Amniotic stem cell (primary cell): ENCODE measurements at regions not wholly inside any gene's neighbourhood (a gene's known extent, or its start where the extent isn't known, plus 50 kb on each side); places are given as distances from the start of the nearest gene placed in this dataset.
"Not testable (repeated sequence)": the region's sequence is repeated elsewhere in the genome, so short reads cannot be mapped to it uniquely, and the experiment has no call there.

Source experiments
- DNase-seq: peaks from one replicate; lab custom pipeline; 2025; lab: John Stamatoyannopoulos, UW

DNA sequence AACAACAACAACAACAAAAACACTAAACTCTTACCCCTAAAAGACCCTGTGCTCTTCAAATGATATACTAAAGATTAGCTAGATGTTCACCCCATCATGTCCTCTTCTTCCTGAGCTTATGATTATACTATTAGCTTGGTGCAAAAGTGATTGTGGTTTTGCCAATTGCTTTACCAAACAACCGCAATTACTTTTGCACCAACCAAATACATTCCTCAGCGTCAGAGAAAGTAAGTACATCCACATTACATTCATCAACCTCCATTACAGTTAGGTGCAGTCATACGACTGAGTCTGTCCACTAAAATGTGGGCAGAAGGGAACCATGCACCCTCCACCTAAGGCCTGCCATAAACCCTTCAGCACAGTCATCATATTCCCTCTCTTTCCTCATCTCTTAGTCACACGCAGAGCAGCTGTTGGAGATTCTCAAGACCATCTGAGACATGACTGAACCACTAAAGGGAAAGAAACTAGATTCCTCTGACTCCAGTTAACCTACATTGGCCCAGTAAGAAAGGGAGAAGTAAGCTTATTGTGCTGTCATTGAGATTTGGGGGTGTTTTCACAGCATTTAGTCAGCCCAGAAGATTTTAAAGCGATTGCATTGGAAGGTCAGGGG lies 181.6 kb upstream of the TLE4 start:
- DNase-seq: no peak

DNA sequence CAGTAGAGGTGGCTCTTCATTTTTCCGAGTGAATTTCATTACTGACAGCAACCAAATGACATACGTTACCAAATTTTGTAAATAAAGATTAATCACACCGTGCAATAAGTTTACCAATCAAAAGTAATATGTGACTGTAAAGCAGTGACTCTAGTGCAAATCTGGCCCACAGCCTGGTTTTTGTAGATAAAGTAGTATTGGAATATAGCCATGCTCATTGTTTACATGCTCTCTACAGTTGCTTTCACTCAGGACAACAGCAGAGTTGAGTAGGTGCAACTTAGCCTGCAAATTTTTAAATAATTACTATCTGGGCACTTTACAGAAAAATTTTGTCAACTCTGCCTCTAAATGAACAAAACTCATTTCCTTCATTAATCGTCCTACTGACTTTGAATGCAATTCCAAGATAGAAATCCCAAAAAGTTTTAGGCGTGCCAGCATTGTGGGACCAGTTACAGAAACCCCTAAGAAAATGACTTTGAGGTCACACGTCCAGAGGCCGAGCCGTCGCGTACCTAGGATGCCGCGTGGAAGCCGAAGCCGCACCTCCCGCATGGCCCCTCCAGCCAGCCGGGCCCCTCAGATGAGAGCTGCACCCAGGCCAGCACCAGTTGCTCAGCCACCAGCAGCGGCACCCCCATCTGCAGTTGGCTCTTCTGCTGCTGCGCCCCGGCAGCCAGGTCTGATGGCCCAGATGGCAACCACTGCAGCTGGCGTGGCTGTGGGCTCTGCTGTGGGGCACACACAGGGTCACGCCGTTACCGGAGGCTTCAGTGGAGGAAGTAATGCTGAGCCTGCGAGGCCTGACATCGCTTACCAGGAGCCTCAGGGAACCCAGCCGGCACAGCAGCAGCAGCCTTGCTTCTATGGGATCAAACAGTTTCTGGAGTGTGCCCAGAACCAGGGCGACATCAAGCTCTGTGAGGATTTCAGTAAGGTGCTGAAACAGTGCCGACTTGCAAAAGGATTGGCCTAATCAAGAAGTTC lies 180.7 kb upstream of the TLE4 start:
- no peak for DNase-seq

DNA sequence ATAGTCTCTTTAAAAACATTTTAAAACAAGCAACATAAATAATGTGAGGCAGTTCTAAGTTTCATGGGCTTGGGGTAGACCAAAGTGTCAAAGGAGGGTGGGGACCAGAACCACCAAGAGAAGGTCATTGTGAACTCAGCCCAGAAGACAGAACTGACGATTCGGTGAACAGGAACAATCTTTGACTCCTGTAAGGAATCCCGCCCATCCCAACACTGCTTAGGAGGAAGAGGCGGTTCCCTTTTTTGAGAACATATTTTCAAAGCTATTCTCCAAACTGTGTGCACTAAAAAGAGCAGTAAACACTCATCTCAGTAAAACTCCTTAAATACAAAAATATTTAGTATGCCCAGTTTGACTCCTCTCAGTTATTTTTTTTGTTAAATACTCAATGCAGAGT lies 176.5 kb upstream of the TLE4 start:
- DNase-seq: no peak

DNA sequence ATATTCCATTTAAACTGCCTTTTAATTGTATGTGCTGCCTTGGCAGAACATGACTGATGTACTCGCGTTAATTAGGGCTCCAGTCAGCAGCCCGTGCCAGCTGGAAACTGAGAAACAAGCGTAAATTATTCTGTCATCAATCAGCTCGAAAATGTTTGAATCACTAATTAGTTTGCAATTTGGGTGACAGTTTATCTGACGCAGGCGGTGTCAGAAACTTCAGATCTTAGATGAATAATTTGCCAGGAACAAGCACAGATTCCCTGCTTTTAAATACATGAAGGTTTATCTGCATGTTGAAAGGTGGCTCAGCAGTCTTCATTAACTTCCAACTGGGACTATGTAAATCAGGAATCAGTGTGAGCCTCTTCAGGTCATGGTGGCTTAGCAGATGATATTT lies 176.0 kb upstream of the TLE4 start:
- DNase-seq: no peak

DNA sequence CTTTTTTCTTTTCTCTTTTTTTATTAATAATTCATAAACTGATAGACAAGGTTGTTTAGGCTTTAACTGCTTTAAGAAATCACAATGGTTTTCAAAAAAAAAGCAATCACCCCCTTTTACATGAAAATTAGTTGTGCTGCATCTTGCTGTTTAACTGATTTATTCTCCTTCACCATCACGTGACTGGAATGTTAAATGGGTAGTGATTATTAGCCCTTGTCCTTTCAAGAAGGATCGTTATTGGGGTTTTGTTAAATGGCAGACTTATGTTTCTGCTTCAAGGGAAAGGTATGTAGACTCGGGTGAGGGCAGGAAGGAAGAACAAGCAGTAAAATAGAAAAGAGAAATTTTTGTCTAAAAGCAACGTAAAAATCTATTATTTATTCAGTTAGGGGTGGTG lies 175.6 kb upstream of the TLE4 start:
- no peak for DNase-seq

DNA sequence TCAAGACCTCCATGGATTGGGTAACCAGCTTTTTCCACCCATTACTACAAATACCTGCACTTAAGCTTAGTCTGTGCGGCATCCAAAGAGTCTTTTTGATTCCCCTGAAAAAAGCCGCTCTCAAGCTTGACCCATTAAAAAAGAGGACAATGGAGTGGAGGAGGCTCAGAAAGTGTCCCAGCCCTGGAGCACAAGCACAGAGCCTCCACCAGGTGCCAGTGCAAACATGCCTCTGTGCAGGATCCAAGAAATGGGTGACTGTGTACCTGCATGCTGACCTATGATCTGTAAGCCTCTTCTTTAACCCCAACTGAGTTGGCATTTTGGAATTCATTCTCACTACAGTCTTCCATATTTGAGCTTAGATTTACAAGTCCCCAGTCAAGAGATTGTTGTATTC lies 168.3 kb upstream of the TLE4 start:
- DNase-seq: no peak

DNA sequence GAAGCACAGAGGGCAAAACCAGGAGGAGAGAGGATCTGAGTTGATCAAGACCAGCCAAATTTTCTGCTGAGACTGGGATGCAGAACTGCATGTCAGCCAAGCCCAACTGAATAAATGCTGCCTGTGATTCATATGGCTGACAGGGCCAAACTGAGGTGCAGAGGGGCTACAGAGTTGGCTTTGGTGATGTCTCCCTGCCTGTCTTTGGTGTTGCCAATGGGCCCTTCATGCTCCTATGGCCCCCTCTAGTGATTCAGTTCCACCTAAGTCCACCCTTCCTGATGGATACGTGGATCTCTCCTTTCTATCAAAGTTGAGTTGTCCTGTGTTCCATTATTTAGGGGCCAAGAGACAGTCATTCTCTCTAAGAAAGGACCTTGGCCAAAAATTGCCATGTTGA lies 163.6 kb upstream of the TLE4 start:
- peak; percentile 1 for DNase-seq

DNA sequence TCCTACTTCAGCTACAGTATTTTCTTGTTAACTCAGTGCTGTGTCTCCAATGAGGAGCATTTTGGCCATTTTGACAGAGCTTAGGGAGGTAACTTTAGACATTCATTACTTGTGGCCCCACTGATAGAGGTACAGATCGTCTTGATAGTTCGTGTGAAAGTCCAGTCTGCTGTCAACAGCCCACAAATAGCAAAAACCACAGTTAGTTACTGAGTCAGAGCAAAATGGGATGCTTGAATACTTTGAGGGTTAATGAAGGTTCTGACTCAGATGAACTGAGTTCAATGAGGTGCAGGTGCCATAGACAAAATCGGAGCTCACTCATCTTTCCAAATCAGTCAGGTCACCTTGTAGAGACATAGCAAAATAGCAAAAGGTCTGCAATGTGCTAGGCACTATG lies 163.1 kb upstream of the TLE4 start:
- no peak for DNase-seq

DNA sequence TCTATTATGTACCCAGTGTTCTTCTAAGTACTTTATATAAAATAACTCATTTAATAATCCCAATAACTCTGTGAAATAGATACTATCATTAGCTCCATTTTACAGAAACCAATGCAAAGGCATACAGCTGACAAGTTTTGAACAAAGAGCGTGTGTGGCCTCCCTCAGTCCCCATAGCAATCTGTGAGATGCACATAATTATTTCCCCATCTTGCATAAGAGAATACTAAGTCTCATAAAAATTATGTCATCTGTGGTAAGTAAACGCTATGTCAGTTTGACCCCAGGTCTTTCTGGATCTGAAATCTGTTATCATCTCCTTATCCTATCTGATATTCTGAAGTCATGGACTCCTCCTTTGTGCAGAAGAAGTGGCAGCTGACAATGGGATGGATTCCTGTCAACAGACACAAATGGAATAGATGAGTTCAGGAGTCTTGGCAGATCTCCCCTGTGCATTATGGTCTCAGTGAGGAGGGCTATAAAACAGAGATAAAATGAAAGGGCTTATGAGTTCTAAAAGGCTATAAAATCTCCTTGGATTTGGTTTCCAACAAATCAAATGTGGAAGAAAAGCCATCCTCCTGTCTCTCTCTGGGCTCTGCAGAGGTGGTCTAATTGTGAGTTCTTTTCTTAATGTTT lies 162.5 kb upstream of the TLE4 start:
- DNase-seq: no peak

DNA sequence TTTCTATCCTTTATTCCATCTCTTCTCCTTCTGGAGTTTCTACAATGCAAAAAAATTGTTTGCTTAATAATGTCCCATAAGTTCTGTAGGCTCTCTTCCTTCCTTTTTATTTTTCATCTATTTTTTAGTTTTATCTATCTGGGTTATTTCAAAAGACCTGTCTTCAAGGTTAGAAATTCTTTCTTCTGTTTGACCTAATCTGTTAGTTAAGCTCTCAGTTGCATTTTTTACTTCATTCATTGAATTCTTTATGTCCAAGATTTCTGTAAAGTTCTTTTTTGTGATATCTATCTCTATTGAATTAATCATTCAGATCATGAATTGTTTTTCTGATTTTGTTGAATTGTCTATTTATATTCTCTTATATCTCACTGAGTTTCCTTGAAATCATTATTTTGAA lies 145.9 kb upstream of the TLE4 start:
- DNase-seq: no peak

DNA sequence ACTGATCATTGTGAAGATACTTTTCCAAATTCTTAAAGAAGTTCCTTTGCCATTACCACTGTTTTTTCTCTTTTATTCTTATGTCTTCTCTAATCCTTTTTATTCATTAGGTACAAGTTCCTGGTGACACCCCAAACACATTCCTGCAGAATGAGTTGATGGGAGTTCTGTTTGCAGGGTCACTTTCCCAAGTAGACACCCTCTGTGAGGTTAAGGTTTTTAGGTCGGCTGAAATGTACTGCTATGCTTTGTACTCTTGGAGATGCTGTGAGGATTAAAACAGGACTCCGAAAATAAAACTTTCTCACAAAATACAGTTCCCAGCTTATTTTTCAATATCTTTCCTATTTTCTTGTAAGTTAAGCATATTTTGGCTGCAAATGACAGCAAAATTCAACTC lies 143.3 kb upstream of the TLE4 start:
- no peak for DNase-seq

DNA sequence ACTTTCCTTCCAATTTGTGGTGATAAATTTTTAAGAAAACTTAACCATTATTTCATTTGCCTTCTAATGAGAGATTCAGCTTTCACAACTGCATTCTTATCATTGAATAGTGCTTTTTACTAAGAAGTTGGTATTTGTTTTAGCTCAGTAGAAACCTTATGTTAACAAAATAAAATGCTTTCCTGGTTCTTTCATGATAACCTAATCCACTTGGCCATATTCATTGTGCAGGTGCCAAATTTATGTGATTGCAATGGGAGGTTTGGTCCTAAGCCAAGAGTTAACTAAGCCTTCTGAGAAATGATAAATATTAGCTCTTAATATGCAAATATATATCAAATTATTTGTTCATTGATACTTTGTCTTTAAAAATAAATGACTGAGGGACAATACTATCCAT lies 141.1 kb upstream of the TLE4 start:
- no peak for DNase-seq

DNA sequence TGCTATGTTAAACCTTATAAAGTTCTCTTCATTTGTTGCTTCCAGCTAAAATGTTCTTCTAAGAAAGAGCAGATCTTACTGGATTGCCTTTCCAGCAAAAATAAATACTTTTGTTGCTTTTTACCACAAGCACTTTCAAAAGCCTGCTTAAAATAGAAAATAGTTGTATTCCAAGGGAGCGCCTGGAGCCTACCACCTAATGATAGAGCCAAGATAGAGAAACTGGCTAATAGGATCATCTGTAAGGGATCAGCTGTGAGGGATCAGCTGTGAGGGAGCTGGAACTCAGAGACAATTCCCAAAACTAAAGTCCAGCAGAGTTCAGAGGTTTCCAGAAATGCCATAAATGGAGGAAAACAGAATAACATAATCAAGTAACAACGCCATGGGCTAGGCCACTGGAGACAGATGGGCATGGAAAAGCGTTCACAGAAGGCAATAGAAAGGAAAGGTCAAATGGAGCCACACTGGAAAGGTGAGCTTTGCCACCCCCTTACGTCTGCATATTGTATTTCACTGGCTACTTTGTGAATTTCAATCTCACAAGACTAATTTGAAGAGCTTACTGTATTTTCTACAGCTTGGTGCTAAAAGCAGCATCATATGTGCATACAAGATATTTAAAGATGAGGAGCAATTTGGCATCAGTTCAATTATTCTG lies 140.6 kb upstream of the TLE4 start:
- DNase-seq: no peak

DNA sequence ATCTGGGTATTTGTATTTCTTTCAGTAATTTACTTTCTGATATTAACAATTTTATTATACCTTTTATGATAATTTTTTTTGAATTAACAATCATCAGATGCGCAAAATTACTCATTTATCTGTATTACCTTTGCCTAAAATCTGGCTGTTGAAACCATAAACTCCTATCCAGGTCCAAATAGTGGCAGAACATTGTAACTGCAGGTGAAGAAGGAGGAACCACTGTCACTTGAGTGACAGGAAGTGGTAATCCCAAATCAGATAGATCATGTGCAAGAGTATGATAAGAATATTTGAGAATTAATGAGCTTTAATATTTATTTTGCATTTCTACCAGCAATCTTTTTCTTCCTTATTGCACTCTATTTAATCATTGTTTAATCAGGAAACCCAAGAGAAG lies 139.3 kb upstream of the TLE4 start:
- no peak for DNase-seq

DNA sequence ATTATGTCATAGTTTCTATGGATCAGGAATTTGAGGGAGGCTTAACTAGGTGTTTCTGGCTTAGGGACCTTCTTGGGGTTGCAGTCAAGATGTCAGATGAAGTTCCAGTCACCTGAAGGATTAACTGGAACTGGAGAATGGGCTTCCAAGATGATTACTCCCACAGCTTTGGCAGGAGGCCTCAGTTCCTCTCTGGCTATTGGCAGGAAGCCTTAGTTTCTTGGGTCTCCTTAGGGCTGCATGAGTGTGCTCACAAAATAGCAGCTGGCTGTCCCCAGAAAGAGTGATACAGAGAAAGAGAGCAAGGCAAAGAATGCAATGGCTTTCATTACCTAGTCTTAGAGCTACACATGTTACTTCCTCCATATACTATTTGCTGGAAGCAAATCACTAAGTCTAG lies 138.1 kb upstream of the TLE4 start:
- no peak for DNase-seq

DNA sequence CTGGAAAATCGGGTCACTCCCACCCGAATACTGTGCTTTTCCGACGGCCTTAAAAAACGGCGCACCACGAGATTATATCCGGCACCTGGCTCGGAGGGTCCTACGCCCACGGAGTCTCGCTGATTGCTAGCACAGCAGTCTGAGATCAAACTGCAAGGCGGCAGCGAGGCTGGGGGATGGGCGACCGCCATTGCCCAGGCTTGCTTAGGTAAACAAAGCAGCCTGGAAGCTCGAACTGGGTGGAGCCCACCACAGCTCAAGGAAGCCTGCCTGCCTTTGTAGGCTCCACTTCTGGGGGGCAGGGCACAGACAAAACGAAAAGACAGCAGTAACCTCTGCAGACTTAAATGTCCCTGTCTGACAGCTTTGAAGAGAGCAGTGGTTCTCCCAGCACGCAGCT lies 132.5 kb upstream of the TLE4 start:
- DNase-seq: not testable (repeated sequence)

DNA sequence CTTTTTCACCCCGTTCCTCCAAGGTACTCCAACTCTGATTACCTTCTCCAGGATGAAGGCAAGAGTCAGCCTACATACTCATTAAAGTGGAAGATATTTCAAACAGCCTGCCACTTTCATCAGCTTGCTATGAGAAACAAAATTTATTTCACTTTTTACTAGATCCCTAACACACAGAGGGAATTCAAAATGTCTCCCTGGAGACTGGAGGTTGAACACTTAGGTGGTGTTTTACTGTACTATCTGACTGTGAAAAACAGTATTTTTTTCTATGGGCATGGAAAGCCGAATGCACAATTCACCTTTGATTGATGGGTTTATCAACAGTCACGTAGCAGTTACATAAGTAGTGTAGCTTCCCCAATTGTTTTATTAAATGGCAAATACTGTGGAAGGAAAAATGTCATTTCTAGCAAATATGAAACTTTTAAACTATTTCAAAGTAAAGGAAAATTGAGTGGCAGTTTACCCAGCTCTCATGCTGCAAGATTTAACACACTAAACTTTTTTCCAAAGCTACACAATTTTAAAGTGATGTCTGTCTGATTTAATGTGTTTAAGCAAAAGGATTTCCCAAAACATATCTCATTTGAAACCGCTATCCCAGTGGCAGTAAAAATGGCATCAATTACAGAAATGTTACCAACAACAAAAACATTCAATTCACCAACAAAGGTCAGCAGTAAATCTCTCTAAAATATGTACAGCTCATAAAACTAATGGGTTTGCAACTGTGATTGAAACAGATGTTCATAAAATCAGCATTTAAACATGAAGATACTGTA lies 125.0 kb upstream of the TLE4 start:
- DNase-seq: no peak

DNA sequence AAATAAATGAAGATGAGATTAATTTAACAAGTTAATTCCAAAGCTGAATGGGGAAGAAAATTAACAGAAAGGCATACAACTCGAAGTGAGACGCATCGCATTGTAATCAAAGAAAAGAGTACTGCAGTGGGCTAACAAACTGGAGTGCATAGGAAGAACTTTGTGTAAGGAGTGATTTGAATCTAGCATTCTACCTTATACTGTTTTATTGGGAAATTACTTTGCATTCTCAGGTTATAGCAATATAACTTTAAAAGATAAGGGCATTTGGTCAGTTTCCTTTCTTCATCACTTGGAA lies 124.5 kb upstream of the TLE4 start:
- no peak for DNase-seq

DNA sequence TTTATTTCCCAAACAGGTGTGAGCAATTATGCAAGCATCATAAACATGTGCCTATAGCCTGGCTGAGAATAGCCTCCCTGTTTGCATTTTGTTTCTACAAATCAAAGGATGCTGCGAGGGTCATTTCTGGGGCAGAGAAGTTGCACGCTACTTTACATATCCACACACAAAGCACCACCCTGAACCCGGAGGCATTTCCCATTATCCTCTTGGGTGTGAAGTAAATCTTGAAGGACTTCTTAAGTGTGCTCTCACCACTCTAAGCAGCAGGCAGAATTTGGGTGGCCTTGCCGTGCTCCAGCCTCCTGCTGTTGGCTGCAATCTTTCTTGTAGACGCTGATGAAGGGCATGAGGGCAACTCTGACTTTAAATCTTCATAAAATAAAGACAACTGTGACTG lies 124.0 kb upstream of the TLE4 start:
- no peak for DNase-seq

DNA sequence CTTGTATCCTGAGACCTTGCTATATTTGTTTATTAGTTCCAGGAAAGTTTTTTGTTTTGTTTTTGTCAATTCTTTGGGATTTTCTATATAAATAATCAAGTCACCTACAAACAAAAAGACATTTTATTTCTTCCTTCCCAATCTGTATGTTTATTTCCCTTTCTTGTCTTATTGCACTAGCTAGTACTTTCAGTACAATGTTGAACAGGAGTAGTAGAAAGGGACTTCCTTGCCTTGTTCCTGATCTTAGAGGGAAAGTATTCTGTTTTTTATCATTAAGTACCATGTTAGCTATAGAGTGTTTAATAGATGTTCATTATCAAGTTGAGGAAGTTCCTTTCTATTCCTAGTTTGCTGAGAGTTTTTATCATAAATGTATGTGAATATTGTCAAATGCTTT lies 119.5 kb upstream of the TLE4 start:
- no peak for DNase-seq

DNA sequence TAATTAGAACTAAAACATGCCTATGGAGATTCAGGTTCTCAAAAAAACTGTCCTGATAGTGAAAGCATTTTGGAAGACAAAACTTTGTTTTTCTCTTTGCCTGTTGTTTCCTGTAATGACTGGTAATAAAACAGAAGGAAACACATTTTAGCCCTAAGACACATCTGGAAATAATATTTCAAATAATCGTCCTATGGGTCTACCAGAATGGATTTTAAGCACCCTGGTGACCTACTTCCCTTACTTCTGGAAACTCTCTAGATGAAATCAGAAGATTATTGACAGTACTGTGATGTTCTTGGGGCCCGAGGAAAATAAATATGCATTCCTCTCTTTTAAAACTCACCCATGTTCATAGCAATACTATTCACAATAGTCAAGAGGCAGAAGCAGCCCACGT lies 110.1 kb upstream of the TLE4 start:
- no peak for DNase-seq

DNA sequence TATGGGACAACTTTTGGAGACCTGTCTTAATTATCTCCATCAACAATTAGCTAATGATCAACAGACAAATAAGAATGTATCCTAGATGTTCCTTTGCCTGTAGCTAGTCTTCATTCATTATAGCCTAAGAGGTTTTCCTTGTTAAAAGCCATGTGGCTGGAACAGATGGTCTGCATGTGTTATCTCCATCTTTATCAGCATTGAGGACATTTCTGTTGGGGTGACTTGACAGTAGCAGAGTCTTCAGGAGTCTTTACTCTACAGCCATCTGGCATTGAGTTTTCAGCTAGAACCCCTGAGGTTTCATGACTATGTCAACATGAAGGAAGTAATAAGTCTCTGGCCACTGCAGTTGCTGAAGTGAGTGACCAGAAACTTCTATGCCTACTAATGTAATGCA lies 106.6 kb upstream of the TLE4 start:
- DNase-seq: no peak
